Gastrocnemius medialis (tissue), 4 donors: ENCODE measurements at regions not wholly inside any gene's neighbourhood (a gene's known extent, or its start where the extent isn't known, plus 50 kb on each side); places are given as distances from the start of the nearest gene placed in this dataset.

Source experiments
- CTCF ChIP-seq, 5 experiments: fragments of 450-650 bp in 3 of 5; fragments of 200-600 bp in 2 of 5; sonication (generic) in 2 of 5; IDR thresholded peaks in 4 of 5; conservative IDR thresholded peaks in 1 of 5; 1 replicate in 4 of 5; 2 replicates in 1 of 5; pipeline ENCODE4 v1.5.1; 2016 to 2019; ENCODE audit warnings: antibody characterized with exemption in 5 of 5, mild to moderate bottlenecking in 3 of 5, moderate library complexity in 3 of 5
- POLR2A ChIP-seq, 2 donors: fragments of 450-650 bp; IDR thresholded peaks; one replicate each; pipeline ENCODE4 v1.6.1; 2017; ENCODE audit warnings: antibody characterized with exemption in 2 of 2, mild to moderate bottlenecking in 2 of 2, moderate library complexity in 2 of 2

- no peak for TF ChIP-seq CTCF (IDR thresholded peaks at IDR 0.05 in 4 of 5, conservative IDR thresholded peaks at IDR 0.05 in 1 of 5)
- TF ChIP-seq POLR2A (IDR thresholded peaks at IDR 0.05) = no peak
Measured at GRCh38 chr3:104032283-104032682, 1334.4 kb upstream of the ALCAM start.
